ENCODE measurements at regions not wholly inside any gene's neighbourhood (a gene's known extent, or its start where the extent isn't known, plus 50 kb on each side); places are given as distances from the start of the nearest gene placed in this dataset.

DNA sequence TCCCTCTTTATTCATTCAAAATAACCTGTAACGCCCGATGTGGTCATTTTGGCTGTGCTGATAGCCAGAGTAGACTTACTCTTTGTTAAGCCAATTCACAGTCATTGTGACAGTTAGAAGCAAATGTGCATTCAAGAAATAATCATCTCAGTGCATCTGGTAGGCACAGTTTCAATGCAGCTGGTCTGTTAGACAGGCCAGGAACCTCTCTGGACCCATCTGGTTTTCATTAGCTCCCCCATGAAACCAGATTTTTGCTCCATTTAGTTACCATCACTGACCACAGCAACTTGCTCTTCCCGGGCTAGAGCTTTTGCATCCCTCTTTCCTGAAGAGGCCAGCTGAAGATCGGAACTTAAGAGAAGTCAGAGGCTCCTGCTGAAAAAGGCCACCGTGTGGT is 284.2 kb downstream of the NSG2 start:
- DNase-seq (ENCODE audit: low read depth, low spot score), result no peak

DNA sequence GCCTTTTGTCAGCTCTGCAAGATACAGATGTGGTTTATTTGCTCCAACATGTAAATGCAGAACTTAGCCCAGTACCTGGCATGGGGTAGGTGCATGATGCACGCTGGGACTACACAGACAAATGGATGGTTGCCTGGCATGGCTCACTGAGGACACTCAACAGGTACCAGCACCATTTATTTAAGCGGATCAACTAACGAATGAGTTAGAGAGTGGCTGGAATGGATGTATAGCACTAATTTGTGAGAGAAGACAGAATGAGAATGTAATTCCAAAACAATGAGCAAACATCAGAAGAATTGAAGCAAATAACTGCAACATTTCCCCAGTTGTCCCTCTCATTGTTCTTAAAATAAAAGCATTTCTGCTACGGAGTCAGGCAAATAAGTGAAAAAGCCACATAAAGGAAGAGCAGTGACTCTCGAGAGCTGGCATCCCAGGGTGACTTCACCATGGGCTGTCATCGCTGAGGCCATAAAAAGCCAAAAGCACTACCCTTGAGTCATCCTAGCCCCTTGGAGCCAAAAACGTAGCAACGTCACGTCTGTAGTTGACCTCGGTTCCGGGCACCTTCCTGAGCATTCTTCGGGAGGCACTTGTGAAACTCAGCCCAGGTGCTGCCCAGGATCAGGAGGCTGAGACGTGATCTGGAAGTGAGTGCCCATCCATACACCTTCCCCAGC is 290.3 kb downstream of the NSG2 start:
- DNase-seq (ENCODE audit: low read depth, low spot score), result no peak

DNA sequence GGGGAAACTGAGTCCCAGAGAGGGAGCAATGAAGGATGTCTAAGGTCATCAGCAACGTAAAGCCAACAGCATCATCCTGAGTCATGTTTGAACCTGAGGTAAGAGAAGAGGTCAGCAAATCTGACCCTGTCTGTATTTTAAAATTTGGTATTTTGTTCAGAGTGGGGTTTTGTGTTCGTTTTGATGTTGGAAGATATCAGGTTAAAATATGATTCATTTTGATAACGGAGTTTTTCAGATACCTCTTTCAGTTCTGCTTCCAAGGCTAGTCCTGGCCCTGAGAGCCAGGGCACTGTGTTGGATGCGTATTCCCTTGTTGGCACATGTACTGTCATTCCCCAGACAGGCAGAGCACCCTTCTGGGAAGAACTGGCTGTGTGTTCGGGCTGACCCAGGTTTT is 291.0 kb downstream of the NSG2 start:
- DNase-seq (ENCODE audit: low read depth, low spot score), result no peak

DNA sequence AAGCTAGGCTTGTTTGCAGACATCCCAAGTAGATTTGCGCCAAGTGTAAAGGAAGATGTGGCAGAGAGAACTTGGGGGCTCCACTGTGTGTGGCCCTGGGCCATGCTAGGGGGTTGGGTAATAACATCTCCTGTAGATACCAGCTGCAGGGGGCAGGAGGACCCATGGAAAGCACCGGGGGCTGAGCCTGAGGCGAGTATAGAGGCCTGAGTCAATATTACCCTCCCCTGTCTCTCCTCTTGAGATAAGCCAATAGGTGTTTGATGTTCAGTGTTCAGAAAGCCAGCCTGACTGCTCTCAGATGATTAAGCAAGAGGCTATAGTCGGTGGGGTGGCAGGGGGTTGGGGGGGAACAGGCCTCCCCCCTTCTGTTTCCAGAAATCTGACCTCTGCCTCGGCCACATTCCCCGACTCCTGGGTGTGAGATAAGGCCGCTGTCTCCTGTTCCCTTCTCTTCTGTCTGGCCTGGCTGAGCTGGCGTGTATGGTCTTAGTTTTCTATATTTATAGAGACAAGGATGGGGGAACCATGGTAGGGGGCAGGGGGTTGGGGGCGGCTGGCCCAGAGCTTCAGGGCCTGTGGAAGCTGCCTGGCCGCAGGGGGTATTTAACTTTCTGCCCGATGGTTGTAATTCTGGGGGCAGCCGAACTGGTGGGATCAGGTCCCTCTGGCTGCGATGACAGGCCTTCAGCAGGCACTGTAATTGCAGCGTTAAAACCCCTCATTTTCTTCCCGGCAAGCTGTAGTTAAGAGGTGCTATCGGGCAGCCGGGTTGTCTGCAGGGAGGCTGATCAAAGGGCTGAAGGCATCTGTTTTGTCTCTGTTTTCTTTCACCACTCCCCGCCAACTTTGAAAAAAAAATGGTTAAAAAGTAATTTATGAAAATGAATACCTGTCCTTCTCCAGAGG is 292.0 kb downstream of the NSG2 start:
- DNase-seq (ENCODE audit: low read depth, low spot score), result no peak

DNA sequence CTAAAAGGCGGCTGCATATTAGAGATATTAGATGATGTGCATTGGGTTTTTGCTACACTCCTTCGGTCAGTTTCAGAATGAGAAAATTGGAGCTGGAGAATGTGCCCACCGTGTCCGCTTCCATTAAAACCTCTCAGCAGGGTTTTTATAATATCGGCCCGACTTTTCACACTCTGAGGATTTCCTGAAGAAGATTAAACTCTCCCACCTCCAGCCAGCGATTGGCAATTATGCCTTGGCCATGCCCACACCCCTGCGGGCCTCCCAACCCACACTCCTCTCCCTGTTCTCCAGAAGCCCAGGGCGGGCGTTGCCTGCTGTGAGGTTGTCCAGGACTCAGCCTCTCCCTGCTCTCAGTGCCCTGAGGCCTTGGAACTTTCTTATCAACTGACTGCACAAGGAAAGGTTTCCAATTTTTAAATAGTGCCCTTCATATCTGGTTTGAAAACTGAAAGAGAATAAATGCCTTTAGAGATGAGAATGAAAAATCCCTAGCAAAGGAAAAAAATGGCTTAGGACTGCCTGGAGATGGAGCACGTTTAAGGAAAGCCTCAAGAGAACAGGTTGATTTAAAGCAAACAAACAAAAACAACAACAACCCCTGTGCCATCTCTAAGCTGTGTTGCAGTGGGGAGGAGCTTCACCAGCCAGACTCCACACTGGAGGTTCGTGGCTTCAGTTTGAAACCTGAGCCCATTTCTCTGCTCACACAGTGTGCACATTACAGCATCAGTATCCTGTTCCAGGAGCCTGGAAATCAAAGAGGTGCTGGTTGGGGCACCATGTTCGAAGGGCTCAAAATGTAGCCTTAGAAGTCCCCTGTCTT is 292.9 kb downstream of the NSG2 start:
- no peak for DNase-seq (ENCODE audit: low read depth, low spot score)

DNA sequence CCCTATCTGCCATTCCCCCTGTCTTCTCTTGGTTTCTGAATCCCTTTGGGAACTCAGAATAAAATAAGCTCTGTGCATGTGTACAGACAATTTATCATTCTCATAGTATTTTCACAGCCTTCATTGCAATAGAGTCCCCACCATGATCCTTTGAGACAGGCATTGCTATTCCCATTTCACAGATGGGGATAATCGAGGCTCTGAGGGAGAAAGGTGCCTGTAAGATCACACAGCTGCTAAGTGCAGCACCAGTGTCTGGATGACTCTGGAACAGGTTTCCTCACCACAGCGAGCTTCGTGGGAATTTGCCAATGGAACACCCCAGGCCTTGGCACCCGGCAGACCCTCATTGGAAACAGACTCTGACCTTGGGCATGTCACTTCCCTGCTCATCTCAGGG is 293.6 kb downstream of the NSG2 start:
- DNase-seq (ENCODE audit: low read depth, low spot score), result no peak

DNA sequence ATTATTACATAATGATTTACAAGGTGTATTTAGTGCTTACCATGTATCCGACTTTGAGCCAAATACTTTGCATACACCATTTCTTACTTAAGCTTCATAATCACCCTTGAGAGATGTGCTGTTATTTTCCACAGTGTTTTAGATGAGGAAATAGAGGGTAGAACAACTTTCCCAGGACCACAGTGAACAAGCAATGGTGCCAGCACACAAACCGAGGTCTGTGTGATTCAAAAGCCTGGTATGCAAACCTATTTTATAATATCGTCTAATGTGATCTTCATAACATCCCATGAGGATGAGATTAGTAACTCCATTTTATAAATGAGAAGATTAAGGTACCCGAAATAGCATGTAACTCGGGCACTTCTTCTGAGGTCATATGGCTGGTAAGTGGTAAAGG is 294.7 kb downstream of the NSG2 start:
- DNase-seq (ENCODE audit: low read depth, low spot score), result no peak

DNA sequence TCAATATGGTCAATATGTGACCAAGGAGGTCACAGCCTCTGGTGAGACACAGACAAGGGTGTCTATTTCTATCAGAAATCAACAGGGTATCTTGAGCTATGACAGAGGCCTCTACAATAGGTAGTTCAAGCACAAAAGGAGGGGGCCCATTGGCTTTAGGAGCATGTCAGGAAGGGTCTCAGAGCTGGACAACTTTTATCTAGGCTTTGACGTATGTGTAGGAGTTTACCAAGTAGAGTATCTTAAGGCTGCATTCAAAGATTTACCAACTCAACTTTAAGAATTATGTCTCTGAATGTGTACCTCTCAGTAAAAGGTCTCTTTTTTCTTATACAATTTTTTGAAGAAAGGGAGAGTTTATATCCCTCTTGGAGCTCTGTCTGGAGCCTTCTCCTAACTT is 297.2 kb downstream of the NSG2 start:
- DNase-seq (ENCODE audit: low read depth, low spot score), result no peak

DNA sequence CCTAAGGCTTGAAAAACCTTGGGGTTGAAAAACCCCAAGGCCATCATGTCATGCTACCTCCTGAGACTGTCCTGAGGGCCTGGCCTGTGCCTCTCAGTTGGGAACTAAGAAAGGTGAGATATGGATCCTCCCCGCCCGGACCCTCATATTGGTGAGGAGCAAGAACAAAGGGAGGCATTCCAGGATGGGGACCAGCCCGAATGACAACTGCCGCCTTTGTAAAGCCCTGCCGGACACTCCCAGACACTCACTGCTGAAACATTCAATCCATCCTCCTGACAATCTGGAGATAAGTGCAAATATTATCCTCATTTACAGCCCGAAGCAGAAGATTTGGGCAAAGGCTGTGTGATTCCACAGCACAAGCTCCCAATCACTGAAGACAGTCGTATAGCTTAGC is 298.3 kb downstream of the NSG2 start:
- DNase-seq (ENCODE audit: low read depth, low spot score), result no peak

DNA sequence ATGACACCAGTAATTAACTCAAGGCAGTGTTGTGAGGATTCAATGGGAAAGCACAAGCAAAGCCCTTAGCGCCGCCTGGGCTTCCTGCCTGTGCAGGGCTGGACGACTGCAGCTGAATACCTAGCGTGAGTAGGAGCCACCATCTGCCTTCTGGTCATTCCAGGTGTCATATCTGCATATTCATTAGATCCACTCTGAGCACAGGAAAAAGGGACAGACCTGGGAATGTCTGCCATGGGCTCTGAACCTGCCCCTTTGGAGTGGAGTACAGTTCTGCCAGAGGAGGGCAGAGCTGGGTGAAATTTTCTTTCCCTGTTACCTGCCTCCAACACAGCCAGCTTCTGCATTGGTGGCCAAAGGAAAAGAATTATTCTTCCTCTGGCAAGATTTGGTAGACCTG is 298.8 kb downstream of the NSG2 start:
- no peak for DNase-seq (ENCODE audit: low read depth, low spot score)

DNA sequence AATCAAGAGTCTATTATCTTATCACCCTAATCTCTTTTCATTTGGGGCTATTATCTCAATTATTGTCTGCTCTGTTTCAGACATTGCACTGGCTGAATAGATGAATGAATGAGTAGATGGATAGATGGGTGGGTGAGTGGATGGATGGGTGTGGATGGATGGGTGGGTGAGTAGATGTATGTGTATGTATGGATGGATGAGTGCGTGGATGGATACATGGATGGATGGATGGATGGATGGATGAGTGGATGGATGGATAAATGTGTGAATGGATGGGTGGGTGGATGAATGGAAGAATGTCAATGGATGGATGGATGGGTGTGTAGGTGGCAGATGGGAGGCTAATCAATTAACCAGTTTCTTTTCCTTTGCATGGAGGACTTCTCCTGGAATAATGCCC is 301.7 kb downstream of the NSG2 start:
- DNase-seq (ENCODE audit: low read depth, low spot score), result no peak

DNA sequence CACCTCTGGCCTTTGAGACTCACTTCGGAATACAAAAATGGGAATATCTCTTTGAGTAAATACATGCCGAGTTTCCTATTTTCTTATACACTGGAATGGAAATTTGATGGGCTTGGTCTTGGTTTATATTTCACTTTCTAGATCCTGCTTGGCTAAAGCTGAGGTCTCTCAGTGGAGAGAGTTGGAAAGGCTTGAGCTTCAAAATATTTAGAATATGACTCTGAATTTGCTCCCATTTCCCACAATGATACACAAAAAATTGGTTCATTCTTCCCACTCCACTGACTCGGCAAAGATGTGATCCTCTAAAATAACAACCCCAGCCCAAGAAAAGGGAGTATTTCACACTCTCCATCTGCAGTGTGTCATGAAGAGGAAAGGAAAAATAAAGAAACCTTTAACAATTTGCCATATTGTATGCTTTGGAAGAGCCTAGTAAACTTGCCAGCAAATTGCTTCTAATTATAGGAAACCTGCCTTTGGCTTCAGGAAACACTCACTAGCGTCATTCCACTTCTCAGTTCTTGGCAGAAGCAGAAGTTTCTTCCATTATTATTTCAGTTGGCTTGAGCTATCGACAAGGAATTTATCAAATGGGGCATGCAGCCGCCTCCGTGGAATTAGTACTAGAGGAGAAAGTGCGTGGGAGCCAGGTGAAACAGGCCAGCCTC is 302.9 kb downstream of the NSG2 start:
- DNase-seq (ENCODE audit: low read depth, low spot score), result no peak

DNA sequence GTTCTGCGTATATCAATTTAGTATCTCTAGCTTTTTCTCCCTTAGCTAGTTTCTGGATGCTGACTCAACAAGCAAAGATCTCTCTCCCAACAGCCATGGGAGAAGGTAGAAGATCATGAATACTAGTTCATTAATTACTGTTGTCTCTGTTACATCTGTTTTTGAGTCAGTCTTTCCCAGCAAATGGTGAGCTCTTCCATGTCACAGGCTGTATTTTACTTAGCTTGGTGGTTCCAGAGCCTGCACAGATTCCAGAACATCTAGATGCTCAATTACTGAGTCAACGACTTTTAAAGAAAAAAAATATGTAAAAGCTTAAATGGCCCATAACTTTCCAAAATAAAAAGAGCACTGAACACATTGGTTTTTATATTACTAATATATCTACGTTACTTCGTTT is 307.2 kb downstream of the NSG2 start:
- DNase-seq (ENCODE audit: low read depth, low spot score), result no peak

DNA sequence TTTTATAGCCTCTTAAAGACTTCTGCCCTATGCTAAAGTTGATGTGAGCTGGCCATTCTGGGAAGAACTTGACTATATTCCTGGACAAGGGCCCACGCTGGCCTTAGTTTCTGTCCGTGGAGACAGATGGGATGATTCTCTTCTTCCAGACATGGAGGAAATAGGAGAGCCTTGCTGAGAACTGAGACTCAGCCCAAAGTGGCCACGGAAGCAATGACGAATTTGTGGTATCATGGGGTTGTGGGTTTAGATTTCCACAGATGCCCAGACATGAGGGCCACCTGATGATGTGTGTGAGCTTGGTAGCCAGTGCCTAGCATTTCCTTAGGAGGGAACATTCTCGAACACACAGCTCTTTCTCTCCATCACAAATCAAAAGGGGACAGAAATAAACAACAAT is 309.1 kb downstream of the NSG2 start:
- no peak for DNase-seq (ENCODE audit: low read depth, low spot score)

DNA sequence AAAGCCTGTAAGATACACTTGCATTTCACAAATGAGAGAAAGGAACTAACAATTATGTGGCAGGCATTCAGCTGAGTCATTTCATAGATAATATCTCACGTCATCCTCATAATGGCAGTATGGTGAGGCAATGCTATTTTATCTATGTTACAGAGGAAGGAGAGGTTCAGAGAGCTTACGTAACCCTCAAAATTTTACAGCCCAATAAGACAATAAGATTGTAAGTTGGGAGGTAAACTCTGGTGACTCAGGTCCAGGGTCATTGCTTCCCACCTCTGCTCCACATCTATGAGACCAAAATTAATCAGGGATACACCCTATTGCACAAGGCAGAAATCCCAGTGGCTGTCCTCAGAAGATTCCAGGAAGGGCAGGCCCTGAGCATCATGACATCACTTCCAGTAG is 309.7 kb downstream of the NSG2 start:
- no peak for DNase-seq (ENCODE audit: low read depth, low spot score)

DNA sequence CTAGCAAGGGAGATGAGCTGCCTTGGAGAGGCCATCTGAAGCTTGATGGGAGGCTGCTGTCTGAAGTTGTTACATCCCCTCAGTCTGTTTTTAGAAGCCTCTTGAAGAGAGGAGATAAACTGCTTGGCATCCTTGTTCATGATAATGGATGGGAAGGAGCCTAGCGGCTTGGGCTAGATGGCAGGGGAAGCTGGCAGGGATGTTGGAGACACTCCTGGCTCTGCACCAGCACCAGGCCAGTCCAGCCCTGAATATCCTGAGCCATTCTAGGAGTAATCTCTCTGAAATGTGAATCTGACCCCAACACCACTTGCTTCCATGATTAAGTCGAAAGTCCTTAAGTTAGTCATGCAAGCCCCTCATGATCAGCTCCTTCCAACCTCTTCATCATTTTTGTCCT is 310.5 kb downstream of the NSG2 start:
- no peak for DNase-seq (ENCODE audit: low read depth, low spot score)

DNA sequence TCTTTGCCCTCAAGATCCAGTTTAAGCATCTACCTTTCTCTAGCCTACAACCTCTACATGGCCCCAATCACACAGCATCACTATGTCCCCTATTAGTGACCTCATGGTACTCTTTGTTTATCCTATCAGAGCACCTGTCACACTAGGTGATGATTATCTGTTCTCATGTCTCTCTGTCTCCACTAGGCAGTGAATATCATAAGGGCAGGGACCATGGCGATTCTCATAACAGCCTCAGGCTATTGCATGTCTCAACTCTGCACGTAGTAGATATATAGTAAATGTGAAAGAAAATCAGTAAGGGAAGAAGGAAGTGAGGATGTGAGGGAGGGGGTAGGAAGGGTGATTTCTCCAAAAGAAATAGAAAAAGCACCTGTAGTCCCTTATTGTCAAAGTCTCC is 311.0 kb downstream of the NSG2 start:
- no peak for DNase-seq (ENCODE audit: low read depth, low spot score)

DNA sequence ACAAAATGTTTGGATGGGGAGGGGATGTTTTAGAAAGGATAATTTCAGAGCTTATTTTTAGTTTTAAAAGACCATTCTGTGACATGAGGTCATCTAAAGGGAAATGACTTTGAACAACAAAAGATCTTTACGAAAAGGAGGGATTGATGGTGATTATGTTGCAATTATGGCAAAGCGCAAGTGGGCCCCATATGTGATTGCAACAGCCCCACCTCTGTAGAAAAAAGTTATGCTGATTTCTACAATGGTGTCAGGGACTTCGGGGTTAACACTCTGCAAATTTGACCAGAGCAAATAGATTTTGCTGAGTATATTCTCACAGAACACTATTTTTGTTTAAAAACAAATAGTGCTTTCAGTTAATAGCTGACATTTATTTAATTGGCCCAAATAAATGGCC is 312.8 kb downstream of the NSG2 start:
- no peak for DNase-seq (ENCODE audit: low read depth, low spot score)

DNA sequence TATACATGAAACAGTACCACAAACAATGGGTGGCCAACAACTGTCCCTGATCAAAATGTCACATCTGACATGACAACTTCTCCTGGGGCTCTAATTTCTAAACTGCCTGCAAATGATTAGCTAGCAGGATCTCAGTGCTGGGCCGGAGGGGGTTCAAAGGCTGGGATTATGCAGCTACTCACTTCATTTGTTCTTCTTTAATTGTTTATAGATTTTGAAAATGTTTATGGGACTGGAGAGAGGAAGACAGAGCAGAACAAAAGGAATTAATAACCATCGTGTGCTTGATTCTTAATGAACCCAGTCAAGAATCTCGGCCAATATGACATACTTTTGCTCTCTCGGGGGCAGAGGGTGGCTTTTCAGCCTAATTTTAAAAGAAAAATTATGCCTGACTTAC is 313.6 kb downstream of the NSG2 start:
- no peak for DNase-seq (ENCODE audit: low read depth, low spot score)

DNA sequence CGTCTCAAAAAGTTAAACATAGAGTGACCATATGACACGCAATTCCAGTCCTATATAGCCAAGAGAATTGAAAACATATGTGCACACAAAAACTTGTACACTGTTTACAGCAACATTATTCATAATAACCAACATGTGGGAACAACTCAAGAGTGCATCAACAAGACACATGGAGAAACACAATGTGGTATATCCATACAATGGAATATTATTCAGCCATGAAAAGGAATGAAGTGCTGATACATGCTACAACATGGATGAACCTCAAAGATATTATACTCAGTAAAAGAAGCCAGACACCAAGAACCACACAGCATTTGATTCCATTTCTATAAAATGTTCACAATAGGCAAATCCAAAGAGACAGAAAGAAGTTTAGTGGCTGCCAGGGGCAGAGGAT is 317.0 kb downstream of the NSG2 start:
- DNase-seq (ENCODE audit: low read depth, low spot score), result no peak

DNA sequence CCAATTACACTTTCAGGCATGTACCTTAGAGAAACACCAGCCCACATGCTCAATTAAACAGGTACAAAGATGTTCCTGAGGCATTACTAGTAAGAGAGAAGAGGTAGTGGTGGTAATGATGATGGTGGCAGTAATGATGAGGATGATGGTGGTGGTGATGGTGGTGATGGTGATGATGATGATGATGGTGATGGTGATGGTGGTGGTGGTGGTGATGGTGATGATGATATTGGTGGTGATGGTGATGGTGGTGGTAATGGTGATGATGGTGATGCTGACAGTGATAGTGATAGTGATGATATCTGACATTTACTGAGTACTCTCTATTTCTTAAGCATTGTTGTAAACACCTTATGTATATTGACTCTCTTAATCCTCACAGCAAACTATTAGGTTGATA is 318.4 kb downstream of the NSG2 start:
- DNase-seq (ENCODE audit: low read depth, low spot score), result no peak

DNA sequence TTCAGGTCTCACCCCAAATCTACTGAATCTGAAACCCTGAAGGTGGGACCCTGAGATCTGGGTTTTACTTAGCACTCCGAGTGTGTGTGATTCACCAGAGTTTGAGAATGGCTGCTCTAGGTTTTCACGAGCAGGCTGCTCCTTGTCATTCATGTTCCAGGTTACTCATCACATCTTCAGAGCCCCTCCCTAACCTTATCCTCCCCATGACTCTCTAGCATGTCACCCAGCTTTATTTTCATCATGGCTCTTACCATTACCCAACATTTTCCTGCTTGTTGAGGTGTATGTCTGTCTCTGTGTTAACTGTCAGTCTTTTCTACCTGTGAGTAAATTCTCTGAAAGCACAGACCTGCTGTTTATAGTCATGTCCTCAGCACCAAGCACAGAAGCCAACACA is 319.2 kb downstream of the NSG2 start:
- no peak for DNase-seq (ENCODE audit: low read depth, low spot score)

Measured in pulmonary artery endothelial cell (primary cell).